Muscle layer of colon (tissue), 2 donors: ENCODE measurements at regions not wholly inside any gene's neighbourhood (a gene's known extent, or its start where the extent isn't known, plus 50 kb on each side); places are given as distances from the start of the nearest gene placed in this dataset.

Experiments used
- H3K27ac ChIP-seq: one replicate; pipeline ENCODE4 v1.7.0; 2013; ENCODE audit warnings: low read depth, mild to moderate bottlenecking, low read length, moderate library complexity
- H3K27me3 ChIP-seq, 2 donors: one replicate each; pipeline ENCODE4 v1.7.0; 2013; ENCODE audit warnings: low read length in 2 of 2, mild to moderate bottlenecking in 2 of 2; ENCODE audit not compliant: insufficient read depth in 2 of 2, control insufficient read depth in 1 of 2
- H3K36me3 ChIP-seq: one replicate; pipeline ENCODE4 v1.7.0; 2013; ENCODE audit warnings: mild to moderate bottlenecking, low read length; ENCODE audit not compliant: insufficient read depth
- H3K4me1 ChIP-seq: one replicate; pipeline ENCODE4 v1.7.0; 2013; ENCODE audit warnings: mild to moderate bottlenecking, low read length; ENCODE audit not compliant: insufficient read depth
- H3K4me3 ChIP-seq, 2 donors: one replicate each; pipeline ENCODE4 v1.7.0; 2013; ENCODE audit warnings: low read length in 2 of 2, low read depth in 1 of 2, mild to moderate bottlenecking in 1 of 2, moderate library complexity in 1 of 2
- H3K9ac ChIP-seq: one replicate; pipeline ENCODE4 v1.7.0; 2013; ENCODE audit warnings: low read length
- H3K9me3 ChIP-seq: one replicate; pipeline ENCODE4 v1.7.0; 2013; ENCODE audit warnings: mild to moderate bottlenecking, low read length
- donor health status: abdominal sarcoma.
- donor health status: Adenocarcinoma of cecum.

GRCh38 chr5:165057145-165057544, 1551.7 kb downstream of the MAT2B start:
- Histone ChIP-seq H3K4me1 (no peaks in the 10 kb centered on the region), H3K27me3 (no peaks in the 10 kb centered on the region), H3K4me3 (no peak overlapping the region), H3K27ac (no peak overlapping the region), H3K9me3 (no peaks in the 10 kb centered on the region), H3K9ac (no peak overlapping the region), H3K36me3 (no peaks in the 10 kb centered on the region)

GRCh38 chr5:165066751-165067385, 1561.4 kb downstream of the MAT2B start:
- H3K9ac ChIP-seq = no peak overlapping the region
- H3K4me1 ChIP-seq = no peaks in the 10 kb centered on the region
- no peaks in the 10 kb centered on the region for H3K36me3 ChIP-seq
- no peak overlapping the region for H3K27ac ChIP-seq
- no peaks in the 10 kb centered on the region for H3K9me3 ChIP-seq
- no peak overlapping the region for H3K4me3 ChIP-seq
- no peaks in the 10 kb centered on the region for H3K27me3 ChIP-seq

GRCh38 chr5:165076686-165077085, 1571.3 kb downstream of the MAT2B start:
- Histone ChIP-seq H3K9ac (no peak overlapping the region), H3K27ac (no peak overlapping the region)

DNA sequence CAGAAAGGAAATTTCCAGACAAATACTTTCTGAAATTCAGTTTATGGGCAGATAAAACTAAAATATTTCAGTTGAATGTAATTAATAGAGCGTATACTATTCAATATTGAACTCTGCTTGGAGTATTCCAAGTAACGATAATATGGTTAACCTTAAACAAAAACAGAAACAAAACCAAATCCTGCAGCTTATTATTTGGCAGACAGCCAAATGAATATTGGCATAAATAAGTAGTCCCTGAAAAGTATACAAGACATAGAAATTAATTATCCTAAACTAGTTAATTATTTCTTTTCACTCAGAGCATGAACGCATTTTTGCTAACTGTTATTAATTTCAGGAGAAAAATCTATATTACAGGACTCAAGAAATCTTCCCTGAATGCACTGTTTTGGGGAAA, 1574.0 kb downstream of the MAT2B start:
- H3K27me3 ChIP-seq = no peaks in the 10 kb centered on the region
- H3K4me1 ChIP-seq = no peaks in the 10 kb centered on the region
- no peaks in the 10 kb centered on the region for H3K9me3 ChIP-seq
- no peaks in the 10 kb centered on the region for H3K36me3 ChIP-seq
- no peak overlapping the region for H3K27ac ChIP-seq
- H3K4me3 ChIP-seq = no peak overlapping the region
- no peak overlapping the region for H3K9ac ChIP-seq

More at GRCh38 chr5:165076686-165077085, 1571.3 kb downstream of the MAT2B start:
- Histone ChIP-seq H3K27me3 (no peaks in the 10 kb centered on the region), H3K9me3 (no peaks in the 10 kb centered on the region), H3K4me1 (no peaks in the 10 kb centered on the region), H3K36me3 (no peaks in the 10 kb centered on the region), H3K4me3 (no peak overlapping the region)

- no peaks in the 10 kb centered on the region for H3K4me1 ChIP-seq
- H3K27ac ChIP-seq = no peak overlapping the region
- H3K36me3 ChIP-seq = no peaks in the 10 kb centered on the region
- H3K27me3 ChIP-seq = no peaks in the 10 kb centered on the region
- no peaks in the 10 kb centered on the region for H3K9me3 ChIP-seq
- H3K4me3 ChIP-seq = no peak overlapping the region
- H3K9ac ChIP-seq = no peak overlapping the region
These were observed 1578.0 kb downstream of the MAT2B start for GRCh38 chr5:165083394-165083793.

DNA sequence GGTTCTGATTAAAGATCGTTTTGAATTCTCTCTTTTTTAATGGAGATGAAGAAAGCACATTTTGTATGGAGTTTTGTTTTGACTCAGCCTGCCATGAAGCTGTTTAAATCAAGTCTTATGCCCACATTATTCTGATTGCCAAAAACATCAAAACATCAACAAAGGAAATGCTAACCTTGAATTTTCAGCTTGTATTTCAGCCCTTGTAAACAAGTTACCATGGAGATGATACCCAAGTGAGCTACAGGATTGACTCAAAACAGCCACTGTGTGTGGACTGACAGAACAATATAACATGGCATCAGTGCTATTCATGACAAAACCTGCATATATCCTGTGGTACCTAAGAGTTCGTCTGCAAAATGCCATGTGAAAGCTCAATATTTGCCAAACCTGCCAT, 1581.0 kb downstream of the MAT2B start:
- Histone ChIP-seq H3K27me3 (no peaks in the 10 kb centered on the region), H3K27ac (no peak overlapping the region), H3K9ac (no peak overlapping the region), H3K4me3 (no peak overlapping the region), H3K4me1 (no peaks in the 10 kb centered on the region), H3K36me3 (no peaks in the 10 kb centered on the region), H3K9me3 (no peaks in the 10 kb centered on the region)

DNA sequence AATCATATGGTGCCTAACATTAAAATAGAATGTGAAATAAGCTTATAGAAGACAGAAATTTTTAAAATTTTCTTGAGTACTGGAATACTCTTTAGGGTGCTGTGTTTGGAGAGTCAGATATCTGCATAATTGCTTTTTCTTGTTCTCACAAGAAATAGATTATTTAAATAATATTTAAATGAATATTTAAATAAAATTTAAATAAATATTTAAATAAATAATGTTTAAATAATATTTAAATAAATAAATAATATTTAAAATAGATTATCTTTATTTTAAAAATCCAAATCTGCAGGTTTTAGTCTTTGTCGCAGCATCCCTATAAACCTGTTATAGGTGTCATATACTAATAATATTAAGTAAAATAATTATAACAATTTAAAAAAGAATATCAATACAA, 1589.4 kb downstream of the MAT2B start:
- no peaks in the 10 kb centered on the region for H3K36me3 ChIP-seq
- no peaks in the 10 kb centered on the region for H3K27me3 ChIP-seq
- no peaks in the 10 kb centered on the region for H3K9me3 ChIP-seq
- no peak overlapping the region for H3K9ac ChIP-seq
- H3K4me1 ChIP-seq = no peaks in the 10 kb centered on the region
- no peak overlapping the region for H3K27ac ChIP-seq
- no peak overlapping the region for H3K4me3 ChIP-seq

DNA sequence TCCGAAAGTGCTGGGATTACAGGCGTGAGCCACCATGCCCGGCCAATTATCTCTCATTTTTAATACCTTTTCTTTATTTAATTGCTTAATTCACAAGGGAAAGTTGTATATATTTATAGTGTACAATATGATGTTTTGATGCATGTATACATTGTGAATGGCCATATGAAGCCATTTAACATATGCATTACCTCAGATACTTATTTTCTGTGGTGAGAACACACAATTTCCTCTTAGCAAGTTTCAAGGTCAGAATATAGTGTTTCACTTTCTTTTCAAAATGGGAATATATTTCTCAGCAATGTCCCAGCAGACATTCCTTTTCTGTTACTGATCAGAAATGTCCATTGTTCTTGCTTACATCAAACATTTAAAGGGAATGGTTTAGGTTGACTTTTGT, 1596.3 kb downstream of the MAT2B start:
- Histone ChIP-seq H3K4me1 (no peaks in the 10 kb centered on the region), H3K4me3 (no peak overlapping the region), H3K9me3 (no peaks in the 10 kb centered on the region), H3K27me3 (no peaks in the 10 kb centered on the region), H3K27ac (no peak overlapping the region), H3K9ac (no peak overlapping the region), H3K36me3 (no peaks in the 10 kb centered on the region)

- Histone ChIP-seq H3K27ac (no peak overlapping the region), H3K4me3 (no peak overlapping the region), H3K9ac (no peak overlapping the region), H3K9me3 (no peaks in the 10 kb centered on the region), H3K36me3 (no peaks in the 10 kb centered on the region), H3K27me3 (no peaks in the 10 kb centered on the region), H3K4me1 (no peaks in the 10 kb centered on the region)
These were observed 1599.2 kb downstream of the MAT2B start for GRCh38 chr5:165104611-165105010.

DNA sequence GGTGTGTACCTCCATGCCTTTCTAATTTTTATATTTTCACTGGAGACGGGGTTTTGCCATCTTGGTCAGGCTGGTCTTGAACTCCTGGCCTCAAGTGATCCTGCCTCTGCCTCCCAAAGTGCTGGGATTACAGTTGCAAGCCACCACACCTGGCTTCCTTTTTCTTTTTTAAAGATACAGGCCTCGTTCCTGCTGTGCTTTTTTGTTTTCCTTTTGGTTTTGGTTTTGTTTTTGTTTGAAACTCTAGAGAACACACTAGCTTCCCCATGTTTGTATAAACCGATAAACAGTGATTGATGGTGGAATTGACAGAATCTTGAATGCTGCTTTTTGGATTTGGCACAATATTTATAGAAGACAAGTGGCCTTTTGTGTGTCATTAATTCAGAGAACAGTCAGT, 1603.4 kb downstream of the MAT2B start:
- Histone ChIP-seq H3K27ac (no peak overlapping the region), H3K36me3 (no peaks in the 10 kb centered on the region), H3K9ac (no peak overlapping the region), H3K4me1 (no peaks in the 10 kb centered on the region), H3K9me3 (no peaks in the 10 kb centered on the region), H3K27me3 (no peaks in the 10 kb centered on the region), H3K4me3 (no peak overlapping the region)

GRCh38 chr5:165119175-165119574, 1613.8 kb downstream of the MAT2B start:
- no peak overlapping the region for H3K4me3 ChIP-seq

DNA sequence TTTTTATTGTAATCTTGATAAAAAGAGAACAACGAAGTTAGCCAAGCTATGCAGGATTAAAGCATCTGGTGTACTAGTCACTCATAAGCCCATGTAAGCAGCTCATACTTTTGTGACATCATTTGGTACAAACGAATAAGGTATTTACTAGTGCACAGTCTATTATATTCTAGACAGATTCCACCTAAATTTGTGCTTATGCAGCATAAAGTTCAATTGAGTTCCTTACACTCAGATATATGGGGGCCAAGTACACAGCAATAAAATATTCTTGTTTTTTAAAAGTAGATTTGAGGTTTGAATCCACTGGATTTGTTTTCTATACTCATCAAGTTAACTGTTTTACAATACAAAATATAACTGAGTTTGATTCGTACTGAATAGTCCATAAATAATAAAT, 1621.2 kb downstream of the MAT2B start:
- Histone ChIP-seq H3K27me3 (no peaks in the 10 kb centered on the region), H3K4me1 (peaks cover 7% of the 10 kb centered on the region), H3K4me3 (no peak overlapping the region), H3K27ac (no peak overlapping the region), H3K9ac (no peak overlapping the region), H3K9me3 (no peaks in the 10 kb centered on the region), H3K36me3 (no peaks in the 10 kb centered on the region)

More at GRCh38 chr5:165119175-165119574, 1613.8 kb downstream of the MAT2B start:
- H3K36me3 ChIP-seq = no peaks in the 10 kb centered on the region
- H3K9ac ChIP-seq = no peak overlapping the region
- H3K4me1 ChIP-seq = peaks cover 16% of the 10 kb centered on the region
- no peaks in the 10 kb centered on the region for H3K9me3 ChIP-seq
- H3K27ac ChIP-seq = no peak overlapping the region
- H3K27me3 ChIP-seq = no peaks in the 10 kb centered on the region
